ENCODE measurements at regions not wholly inside any gene's neighbourhood (a gene's known extent, or its start where the extent isn't known, plus 50 kb on each side); places are given as distances from the start of the nearest gene placed in this dataset.

DNA sequence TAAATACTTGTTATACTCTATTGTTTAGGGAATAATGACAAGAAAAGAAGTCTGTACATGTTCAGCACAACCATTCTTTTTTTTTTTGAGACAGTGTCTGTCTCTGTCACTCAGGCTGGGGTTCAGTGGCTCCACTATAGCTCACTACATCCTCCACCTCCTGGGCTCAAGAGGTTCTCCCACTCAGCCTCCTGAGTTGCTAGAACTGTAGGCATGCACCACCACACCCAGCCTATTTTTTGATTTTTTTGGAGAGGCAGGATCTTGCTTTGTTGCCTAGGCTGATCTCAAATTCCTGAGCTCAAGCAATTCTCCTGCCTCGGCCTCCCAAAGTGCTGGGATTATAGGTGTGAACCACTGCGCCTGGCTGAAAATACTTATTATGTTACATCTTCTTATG, 250.0 kb downstream of the MIAT start:
- WGBS, 2 experiments (ENCODE audit: extremely low coverage in 1 of 2, insufficient coverage in 1 of 2, insufficient read length in 1 of 2, insufficient replicate concordance in 2 of 2, low coverage in 1 of 2, low lambda C conversion rate in 2 of 2, missing lambda C conversion rate in 1 of 2) = 97% methylated on average over 2 of the region's 2 CpGs; no CpG with 5 or more reads in 1 of the 2 experiments
- Histone ChIP-seq H3K79me1 (ENCODE audit: low read depth, low read length) (no peaks in the 10 kb centered on the region), H3K56ac (replicated peaks; ENCODE audit: insufficient read length, low read depth, low read length) (no peak overlapping the region), H3K27ac (ENCODE audit: low read depth, low read length) (no peak overlapping the region), H4K8ac (ENCODE audit: extremely low read depth, insufficient read depth, low read length) (no peak overlapping the region), H3K4me1 (replicated peaks in 1 of 4; ENCODE audit: control insufficient read depth in 3 of 4, insufficient read depth in 4 of 4, low read length in 3 of 4) (peaks cover 6 to 15% (median 12%) of the 10 kb centered on the region in 4 experiments; a peak in 6 of 7 replicates), H3K4me3 (ENCODE audit: extremely low read depth in 1 of 4, insufficient read depth in 2 of 4, low read depth in 3 of 4, low read length in 4 of 4) (no peak overlapping the region), H2AFZ (ENCODE audit: low read length) (no peak overlapping the region), H3K4me2 (ENCODE audit: insufficient read depth in 1 of 2, low read depth in 2 of 2, low read length in 2 of 2) (no peak overlapping the region), H3K23me2 (ENCODE audit: low read depth, low read length) (peaks cover 9% of the 10 kb centered on the region; the same call in 1 of the 2 replicates), H2BK5ac (ENCODE audit: low read depth, low read length) (no peak overlapping the region), H2BK12ac (ENCODE audit: low read depth, low read length) (no peak overlapping the region), H4K5ac (ENCODE audit: insufficient read length, low read depth, low read length) (no peak overlapping the region), H4K91ac (replicated peaks; ENCODE audit: insufficient read length, low read length) (no peak overlapping the region), H4K20me1 (replicated peaks in 1 of 2; ENCODE audit: control insufficient read depth in 1 of 2, insufficient read depth in 2 of 2, low read length in 2 of 2) (no peaks in the 10 kb centered on the region), H3K36me3 (ENCODE audit: control insufficient read depth in 2 of 4, insufficient read depth in 4 of 4, low read length in 3 of 4) (no peaks in the 10 kb centered on the region), H2BK20ac (ENCODE audit: low read length) (no peak overlapping the region), H3K4ac (replicated peaks; ENCODE audit: insufficient read length, low read depth, low read length) (no peak overlapping the region), H2AK5ac (ENCODE audit: low read depth, low read length) (no peak overlapping the region), H3K9me3 (ENCODE audit: insufficient read depth in 2 of 2, low read depth in 1 of 2, low read length in 1 of 2) (no peaks in the 10 kb centered on the region), H3K14ac (ENCODE audit: insufficient read length) (no peak overlapping the region), H3K18ac (ENCODE audit: extremely low read depth, low read length) (no peak overlapping the region), H2BK15ac (ENCODE audit: low read length) (no peak overlapping the region), H3K9ac (replicated peaks in 1 of 4; ENCODE audit: extremely low read depth in 1 of 4, low read depth in 3 of 4, low read length in 3 of 4) (no peak overlapping the region), H3K27me3 (replicated peaks in 1 of 4; ENCODE audit: control insufficient read depth in 3 of 4, extremely low read depth in 1 of 4, insufficient read depth in 3 of 4, low read length in 3 of 4) (peaks cover 0 to 14% (median 7%) of the 10 kb centered on the region in 4 experiments; a peak in 5 of 7 replicates), H3K79me2 (ENCODE audit: control insufficient read depth in 1 of 2, insufficient read depth in 2 of 2, low read length in 2 of 2) (no peaks in the 10 kb centered on the region), H3K23ac (ENCODE audit: insufficient read length) (no peak overlapping the region), H2BK120ac (replicated peaks; ENCODE audit: low read depth, low read length) (no peak overlapping the region)
- POLR2A ChIA-PET (ENCODE audit: partially characterized antibody) = no interaction called here
- CTCF ChIA-PET (ENCODE audit: partially characterized antibody) = interaction anchor here (1.6 kb wide), 1 partner anchor 11 kb away, joined by 5 read pairs; no protein-coding TSS in a partner anchor
- DNase-seq (ENCODE audit: low read depth in 1 of 2, low spot score in 2 of 2) (no peak), FAIRE-seq (no peak)
- TF ChIP-seq, protein P1, sequence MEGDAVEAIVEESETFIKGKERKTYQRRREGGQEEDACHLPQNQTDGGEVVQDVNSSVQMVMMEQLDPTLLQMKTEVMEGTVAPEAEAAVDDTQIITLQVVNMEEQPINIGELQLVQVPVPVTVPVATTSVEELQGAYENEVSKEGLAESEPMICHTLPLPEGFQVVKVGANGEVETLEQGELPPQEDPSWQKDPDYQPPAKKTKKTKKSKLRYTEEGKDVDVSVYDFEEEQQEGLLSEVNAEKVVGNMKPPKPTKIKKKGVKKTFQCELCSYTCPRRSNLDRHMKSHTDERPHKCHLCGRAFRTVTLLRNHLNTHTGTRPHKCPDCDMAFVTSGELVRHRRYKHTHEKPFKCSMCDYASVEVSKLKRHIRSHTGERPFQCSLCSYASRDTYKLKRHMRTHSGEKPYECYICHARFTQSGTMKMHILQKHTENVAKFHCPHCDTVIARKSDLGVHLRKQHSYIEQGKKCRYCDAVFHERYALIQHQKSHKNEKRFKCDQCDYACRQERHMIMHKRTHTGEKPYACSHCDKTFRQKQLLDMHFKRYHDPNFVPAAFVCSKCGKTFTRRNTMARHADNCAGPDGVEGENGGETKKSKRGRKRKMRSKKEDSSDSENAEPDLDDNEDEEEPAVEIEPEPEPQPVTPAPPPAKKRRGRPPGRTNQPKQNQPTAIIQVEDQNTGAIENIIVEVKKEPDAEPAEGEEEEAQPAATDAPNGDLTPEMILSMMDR (IDR thresholded peaks at IDR 0.05; ENCODE audit: control extremely low read depth in 1 of 3, insufficient read depth in 1 of 3, low read depth in 1 of 3, low read length in 3 of 3) = no peak
- TF ChIP-seq RNF2 (IDR thresholded peaks at IDR 0.05; ENCODE audit: borderline replicate concordance, low read depth, low read length, missing control alignments, poor library complexity, severe bottlenecking) = no peak
- TF ChIP-seq SAP30 (IDR thresholded peaks at IDR 0.05; ENCODE audit: insufficient read depth, insufficient replicate concordance, low read length) = no peak
- TF ChIP-seq POU5F1 (IDR thresholded peaks at IDR 0.05; ENCODE audit: low read depth, low read length) = no peak
- no peak for TF ChIP-seq SIN3A (conservative IDR thresholded peaks at IDR 0.05 in 1 of 2, IDR thresholded peaks at IDR 0.05 in 1 of 2; ENCODE audit: low read depth in 1 of 2, low read length in 2 of 2)
- TF ChIP-seq SRF (IDR thresholded peaks at IDR 0.05; ENCODE audit: low read depth, low read length) = no peak
- TF ChIP-seq BRCA1 (IDR thresholded peaks at IDR 0.05; ENCODE audit: low read depth, low read length) = no peak
- TF ChIP-seq BCL11A (IDR thresholded peaks at IDR 0.05; ENCODE audit: low read depth in 2 of 2, low read length in 2 of 2) = no peak
- TF ChIP-seq CBX8 (IDR thresholded peaks at IDR 0.05; ENCODE audit: borderline replicate concordance, low read depth, low read length) = no peak
- no peak for TF ChIP-seq YY1 (IDR thresholded peaks at IDR 0.05; ENCODE audit: low read depth, low read length)
- TF ChIP-seq NRF1 (IDR thresholded peaks at IDR 0.05; ENCODE audit: low read depth, low read length) = no peak

All from H1 (cell line).